ENCODE measurements at regions not wholly inside any gene's neighbourhood (a gene's known extent, or its start where the extent isn't known, plus 50 kb on each side); places are given as distances from the start of the nearest gene placed in this dataset. TPM values are rescaled to one million over a fixed set of nuclear protein-coding genes. Genes with fewer than 3 reads are reported as not detected.
"Not testable (repeated sequence)": the region's sequence is repeated elsewhere in the genome, so short reads cannot be mapped to it uniquely, and the experiment has no call there.

- no peak overlapping the region for H3K4me3 ChIP-seq
- TF ChIP-seq CTCF (IDR thresholded peaks at IDR 0.05; ENCODE audit: control extremely low read depth, extremely low read depth), result no peak
- peaks cover 0 to 6% (median 0%) of the 10 kb centered on the region in 4 donors for H3K9me3 ChIP-seq (ENCODE audit: control insufficient read depth in 4 of 4, insufficient read depth in 3 of 4, low read length in 3 of 4)
- no peak for DNase-seq
- H3K9ac ChIP-seq (ENCODE audit: insufficient read depth in 1 of 2, low read length in 2 of 2), result no peak overlapping the region
- no peaks in the 10 kb centered on the region for H3K36me3 ChIP-seq (ENCODE audit: control insufficient read depth in 4 of 4, insufficient read depth in 4 of 4, low read length in 4 of 4)
- 74 to 82% methylated on average over 67 to 69 of the region's 69 CpGs for WGBS, 2 donors
- H3K27ac ChIP-seq (ENCODE audit: low read depth in 1 of 2, low read length in 1 of 2), result no peak overlapping the region
- H3K4me1 ChIP-seq (ENCODE audit: control insufficient read depth in 5 of 5, insufficient read depth in 5 of 5, low read length in 5 of 5), result no peaks in the 10 kb centered on the region
- no peak for ATAC-seq (ENCODE audit: insufficient read depth, low FRiP score)
- H3K27me3 ChIP-seq (ENCODE audit: control insufficient read depth in 3 of 3, insufficient read depth in 3 of 3, low read length in 2 of 3), result no peaks in the 10 kb centered on the region
These were observed 58.1 kb upstream of the GBA3 start for GRCh38 chr4:22634541-22635181.

DNA sequence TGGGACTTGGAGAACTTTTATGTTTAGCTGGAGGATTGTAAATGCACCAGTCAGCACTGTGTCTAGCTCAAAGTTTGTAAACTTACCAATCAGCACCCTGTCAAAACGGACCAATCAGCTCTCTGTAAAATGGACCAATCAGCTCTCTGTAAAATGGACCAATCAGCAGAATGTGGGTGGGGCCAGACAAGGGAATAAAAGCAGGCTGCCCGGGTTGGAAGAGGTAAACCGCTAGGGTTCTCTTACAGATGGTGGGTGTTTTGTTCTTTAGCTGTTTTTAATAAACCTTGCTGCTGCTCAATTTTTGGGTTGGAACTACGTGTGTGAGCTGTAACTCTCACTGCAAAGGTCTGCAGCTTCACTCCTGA lies 57.6 kb upstream of the GBA3 start:
- not testable (repeated sequence) for H3K27me3 ChIP-seq (ENCODE audit: control insufficient read depth in 3 of 3, insufficient read depth in 3 of 3, low read length in 2 of 3); DNase-seq; ATAC-seq (ENCODE audit: insufficient read depth, low FRiP score); H3K4me1 ChIP-seq (ENCODE audit: control insufficient read depth in 5 of 5, insufficient read depth in 5 of 5, low read length in 5 of 5); H3K9ac ChIP-seq (ENCODE audit: insufficient read depth in 1 of 2, low read length in 2 of 2); H3K36me3 ChIP-seq (ENCODE audit: control insufficient read depth in 4 of 4, insufficient read depth in 4 of 4, low read length in 4 of 4); H3K9me3 ChIP-seq (ENCODE audit: control insufficient read depth in 4 of 4, insufficient read depth in 3 of 4, low read length in 3 of 4); H3K4me3 ChIP-seq; H3K27ac ChIP-seq (ENCODE audit: low read depth in 1 of 2, low read length in 1 of 2)
- 88 to 89% methylated on average over 4 of the region's 4 CpGs for WGBS, 2 donors

DNA sequence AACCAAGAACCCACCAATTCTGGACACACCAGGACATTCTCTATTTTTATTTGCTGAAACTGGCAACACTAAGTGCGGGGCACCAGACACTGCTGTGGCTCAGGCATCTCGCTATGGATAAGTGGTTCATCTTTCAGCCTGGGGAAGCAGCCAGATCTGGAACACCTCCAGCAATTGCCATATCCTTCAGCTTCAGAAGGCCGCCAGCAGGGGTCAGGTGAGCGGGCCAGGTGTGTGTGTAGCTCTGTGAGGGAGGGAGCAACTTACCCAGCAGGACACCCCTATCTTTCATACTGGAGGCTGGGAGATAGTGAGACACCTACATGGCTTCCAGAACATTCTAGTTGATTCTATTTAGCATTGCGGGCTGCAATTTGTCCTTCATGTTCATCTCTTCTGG lies 57.0 kb upstream of the GBA3 start:
- Histone ChIP-seq H3K9ac (ENCODE audit: insufficient read depth in 1 of 2, low read length in 2 of 2) (no peak overlapping the region), H3K9me3 (ENCODE audit: control insufficient read depth in 4 of 4, insufficient read depth in 3 of 4, low read length in 3 of 4) (peaks cover 0 to 8% (median 3%) of the 10 kb centered on the region in 4 donors), H3K27me3 (ENCODE audit: control insufficient read depth in 3 of 3, insufficient read depth in 3 of 3, low read length in 2 of 3) (no peaks in the 10 kb centered on the region), H3K4me1 (ENCODE audit: control insufficient read depth in 5 of 5, insufficient read depth in 5 of 5, low read length in 5 of 5) (no peaks in the 10 kb centered on the region), H3K27ac (ENCODE audit: low read depth in 1 of 2, low read length in 1 of 2) (no peak overlapping the region), H3K4me3 (no peak overlapping the region), H3K36me3 (ENCODE audit: control insufficient read depth in 4 of 4, insufficient read depth in 4 of 4, low read length in 4 of 4) (no peaks in the 10 kb centered on the region)
- TF ChIP-seq CTCF (IDR thresholded peaks at IDR 0.05; ENCODE audit: control extremely low read depth, extremely low read depth), result no peak
- no peak for ATAC-seq (ENCODE audit: insufficient read depth, low FRiP score)
- WGBS, 2 donors, result 94 to 96% methylated on average over 5 of the region's 5 CpGs
- DNase-seq, result no peak

- no peak for DNase-seq
- H3K4me1 ChIP-seq (ENCODE audit: control insufficient read depth in 5 of 5, insufficient read depth in 5 of 5, low read length in 5 of 5), result no peaks in the 10 kb centered on the region
- H3K36me3 ChIP-seq (ENCODE audit: control insufficient read depth in 4 of 4, insufficient read depth in 4 of 4, low read length in 4 of 4), result no peaks in the 10 kb centered on the region
- ATAC-seq (ENCODE audit: insufficient read depth, low FRiP score), result no peak
- WGBS, 2 donors, result 88 to 95% methylated on average over 4 of the region's 4 CpGs
- H3K27me3 ChIP-seq (ENCODE audit: control insufficient read depth in 3 of 3, insufficient read depth in 3 of 3, low read length in 2 of 3), result no peaks in the 10 kb centered on the region
- no peak overlapping the region for H3K27ac ChIP-seq (ENCODE audit: low read depth in 1 of 2, low read length in 1 of 2)
- H3K9ac ChIP-seq (ENCODE audit: insufficient read depth in 1 of 2, low read length in 2 of 2), result no peak overlapping the region
- H3K9me3 ChIP-seq (ENCODE audit: control insufficient read depth in 4 of 4, insufficient read depth in 3 of 4, low read length in 3 of 4), result peaks cover 0 to 8% (median 4%) of the 10 kb centered on the region in 4 donors
- no peak overlapping the region for H3K4me3 ChIP-seq
- no peak for TF ChIP-seq CTCF (IDR thresholded peaks at IDR 0.05; ENCODE audit: control extremely low read depth, extremely low read depth)
These were observed 55.4 kb upstream of the GBA3 start for GRCh38 chr4:22637306-22637705.

Small RNA genes in the stretch of these regions (small RNA-seq; reads per million reads assigned to genes)
- gene AC098583.1 (ENCODE audit: low replicate concordance), result not detected

Measured in lung (tissue), 12 donors.